ENCODE measurements at regions not wholly inside any gene's neighbourhood (a gene's known extent, or its start where the extent isn't known, plus 50 kb on each side); places are given as distances from the start of the nearest gene placed in this dataset.
A peak's percentile ranks its signal among the peaks of the same experiment; 100 is the strongest.

DNA sequence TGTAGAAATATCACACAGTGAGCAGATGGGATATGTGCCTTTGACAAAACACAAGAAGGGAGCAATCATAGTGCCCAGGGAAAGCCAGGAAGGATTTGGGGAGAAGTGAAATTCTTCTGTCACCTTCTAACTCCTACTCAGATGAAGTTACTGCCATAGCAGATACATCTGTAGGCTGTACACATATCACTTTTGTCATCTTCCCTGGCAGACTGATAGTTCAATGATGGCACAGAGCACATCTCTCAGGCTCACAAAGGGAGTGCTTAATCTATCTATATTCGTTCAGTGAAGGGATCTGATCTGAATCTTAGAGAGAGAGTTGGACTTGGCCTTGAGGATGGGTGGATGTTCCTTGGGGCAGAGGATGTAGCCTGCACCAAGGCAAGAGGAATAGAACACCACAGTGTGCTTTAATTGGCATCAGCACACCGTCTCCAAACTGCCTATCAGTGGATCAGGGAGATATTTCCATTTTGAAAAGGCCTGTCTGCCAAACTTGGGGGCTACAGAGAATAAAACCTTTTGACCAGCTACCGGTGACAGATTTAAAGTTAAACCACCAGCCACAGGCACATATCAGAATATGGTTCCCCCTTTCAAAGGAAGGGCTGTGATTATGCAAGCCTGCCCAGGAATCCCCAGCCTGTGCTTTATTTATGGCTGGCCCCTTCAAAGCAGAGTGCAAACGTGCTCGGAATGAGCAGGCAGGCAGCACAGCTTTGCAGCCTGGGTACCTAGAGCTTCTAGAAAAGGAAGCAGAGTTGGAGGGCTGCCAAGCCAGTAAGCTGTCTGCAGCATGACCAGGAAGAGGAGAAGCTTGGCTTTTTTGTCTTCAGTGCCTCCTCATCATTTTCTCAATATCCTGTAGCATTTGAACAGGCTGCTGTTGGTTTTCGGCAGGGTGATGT lies 165.5 kb upstream of the DYRK2 start (continued):
- TF ChIP-seq NFIC (IDR thresholded peaks at IDR 0.05; ENCODE audit: low read depth, low read length) (peak; percentile 46; the same call in 1 of the 2 replicates), SIN3A (IDR thresholded peaks at IDR 0.05; ENCODE audit: low read depth, low read length) (no peak), YY1 (IDR thresholded peaks at IDR 0.05; ENCODE audit: low read depth, low read length) (0 out of 2 replicates have a peak, but pooled peaks have one; percentile 38), MEF2A (IDR thresholded peaks at IDR 0.05; ENCODE audit: insufficient read depth, low read depth, low read length) (0 out of 2 replicates have a peak, but pooled peaks have one; percentile 57)

- ChIA-PET POLR2A (no interaction called here), SMC1A (ENCODE audit: uncharacterized antibody, unreplicated experiment) (no interaction called here), RAD21 (ENCODE audit: unreplicated experiment) (no interaction called here), CTCF (interaction anchor here (0.9 to 1.1 kb wide), 2 partner anchors 28 to 459 kb away, joined by 3 read pairs; no protein-coding TSS in a partner anchor)
- Histone ChIP-seq H3K4me2 (ENCODE audit: control insufficient read depth, insufficient read depth) (no peak overlapping the region), H4K20me1 (ENCODE audit: control insufficient read depth, insufficient read depth) (no peaks in the 10 kb centered on the region), H3K27ac (ENCODE audit: control insufficient read depth, insufficient read depth) (peak overlapping the region; percentile 62), H3K4me1 (ENCODE audit: control insufficient read depth, insufficient read depth, low read length) (peaks cover 34% of the 10 kb centered on the region), H3K27me3 (replicated peaks in 1 of 2; ENCODE audit: control insufficient read depth in 2 of 2, insufficient read depth in 2 of 2, low read length in 1 of 2) (no peaks in the 10 kb centered on the region), H3K36me3 (ENCODE audit: control insufficient read depth in 2 of 2, insufficient read depth in 2 of 2, low read length in 1 of 2) (no peaks in the 10 kb centered on the region), H3K4me3 (no peak overlapping the region), H3K9ac (ENCODE audit: control insufficient read depth, insufficient read depth, low read length) (no peak overlapping the region; the same call in 1 of the 2 replicates), H3K9me3 (replicated peaks; ENCODE audit: control insufficient read depth, insufficient read depth, low read length) (peaks cover 10% of the 10 kb centered on the region), H2AFZ (ENCODE audit: control insufficient read depth, low read depth, low read length) (no peak overlapping the region; the same call in 1 of the 2 replicates), H3K79me2 (ENCODE audit: control insufficient read depth, insufficient read depth, low read length) (no peaks in the 10 kb centered on the region)
- TF ChIP-seq HDGF (IDR thresholded peaks at IDR 0.05) = no peak
- peak; percentile 73 for TF ChIP-seq RUNX3 (IDR thresholded peaks at IDR 0.05; ENCODE audit: low read length)
- TF ChIP-seq SIX5 (IDR thresholded peaks at IDR 0.05; ENCODE audit: low read depth, low read length, severe bottlenecking) = no peak
- no peak for TF ChIP-seq NFYA (IDR thresholded peaks at IDR 0.05; ENCODE audit: borderline replicate concordance, low read depth, low read length)
- TF ChIP-seq JUNB (IDR thresholded peaks at IDR 0.05) = peak; percentile 64
- TF ChIP-seq NR2C1 (IDR thresholded peaks at IDR 0.05) = no peak
- 0 out of 2 replicates have a peak, but pooled peaks have one; percentile 42 for TF ChIP-seq MEF2A (IDR thresholded peaks at IDR 0.05; ENCODE audit: insufficient read depth, low read depth, low read length)
- TF ChIP-seq KAT2A (conservative IDR thresholded peaks at IDR 0.05; ENCODE audit: control insufficient read depth, low read depth, low read length) = no peak
- intact Hi-C loops (cut with micrococcal nuclease; ENCODE audit: unreplicated experiment) (no loop called here), in situ Hi-C loops (cut with MboI) (no loop called here)
- FAIRE-seq (peak; percentile 72), DNase-seq (ENCODE audit: low read depth, low spot score) (peak; percentile 19), ATAC-seq (no peak)
- BruUV-seq (replicated peaks) = no TSS peak
- WGBS (ENCODE audit: insufficient coverage, insufficient replicate concordance, low lambda C conversion rate, missing lambda C conversion rate) = 22% methylated on average over 3 of the region's 3 CpGs
Observed at GRCh38 chr12:67483871-67484554, 164.5 kb upstream of the DYRK2 start.

All from GM12878 (cell line).